HL-60 (cell line): ENCODE measurements at regions not wholly inside any gene's neighbourhood (a gene's known extent, or its start where the extent isn't known, plus 50 kb on each side); places are given as distances from the start of the nearest gene placed in this dataset.

Experiments used
- DNase-seq, 2 experiments: peaks; one replicate each; pipeline ENCODE4 v3.0.0-alpha.2; 2010 to 2020; ENCODE audit warnings: low read depth in 1 of 2, low spot score in 1 of 2
- H3K27ac ChIP-seq: fragments of 250-450 bp; sonication (Bioruptor Pico); replicated peaks from 2 replicates; pipeline ENCODE4 v1.5.1; 2020; ENCODE audit warnings: mild to moderate bottlenecking, moderate library complexity
- H3K27me3 ChIP-seq: fragments of 250-450 bp; sonication (Bioruptor Pico); 2 replicates; pipeline ENCODE4 v1.5.1; 2021; ENCODE audit warnings: mild to moderate bottlenecking, moderate library complexity; ENCODE audit not compliant: insufficient read depth, poor library complexity, severe bottlenecking
- H3K4me3 ChIP-seq: replicated peaks from 2 replicates; pipeline ENCODE4 v1.5.1; 2011; ENCODE audit warnings: mild to moderate bottlenecking, control low read depth, low read length; ENCODE audit not compliant: insufficient read depth
- GABPA ChIP-seq: IDR thresholded peaks from 2 replicates; pipeline ENCODE4 v1.6.1; 2012; ENCODE audit warnings: low read depth
- POLR2AphosphoS5 ChIP-seq: IDR thresholded peaks from 2 replicates; pipeline ENCODE4 v1.6.1; 2012; ENCODE audit warnings: low read depth
- SPI1 ChIP-seq: IDR thresholded peaks from 2 replicates; pipeline ENCODE4 v1.6.1; 2012; ENCODE audit warnings: low read depth, mild to moderate bottlenecking, borderline replicate concordance
- TF ChIP-seq, protein P1 (sequence below): IDR thresholded peaks from 2 replicates; pipeline ENCODE4 v1.6.1; 2012; ENCODE audit warnings: low read depth; ENCODE audit not compliant: insufficient replicate concordance
- TF ChIP-seq, protein P2 (sequence below): IDR thresholded peaks from one replicate; pipeline ENCODE4 v1.5.1; 2011; ENCODE audit warnings: low read length, control low read depth, inconsistent platforms; ENCODE audit not compliant: insufficient read depth

DNA sequence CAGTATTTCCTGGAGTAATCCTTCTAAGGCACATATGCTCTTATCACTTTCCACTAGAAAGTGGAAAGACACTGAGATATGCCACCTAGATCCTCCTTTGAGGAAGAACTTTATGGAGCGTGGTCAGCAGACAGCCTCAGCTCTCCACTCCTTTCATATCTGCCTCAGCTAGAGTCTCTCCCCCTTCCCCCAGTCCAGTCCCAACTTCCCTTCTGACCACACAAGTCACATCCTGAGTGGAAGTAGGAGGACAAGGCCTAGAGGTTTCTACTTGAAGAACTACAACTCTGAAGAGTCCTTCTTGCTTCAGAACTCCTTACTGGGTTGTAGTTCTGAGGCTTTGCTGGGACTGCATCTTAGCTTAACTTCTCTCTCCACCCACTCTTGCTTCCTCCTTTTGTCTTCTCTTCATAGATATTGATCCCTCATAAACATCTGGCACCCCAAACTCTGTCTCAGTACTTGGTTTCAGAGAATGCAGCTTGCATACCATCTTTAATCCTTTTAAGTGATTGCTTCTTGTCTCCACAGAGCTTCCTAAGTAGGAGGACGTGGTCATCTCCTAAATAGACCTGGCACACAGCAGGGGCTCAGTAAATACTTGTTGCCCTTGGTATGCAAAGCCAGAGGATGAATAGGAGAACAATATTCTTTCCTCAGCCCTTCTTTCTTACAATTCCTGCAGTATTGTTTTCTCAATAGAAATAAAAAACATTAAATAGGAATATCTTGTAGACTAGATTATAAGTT is 109.6 kb downstream of the OXSM start:
- Histone ChIP-seq H3K27me3 (peaks cover 2% of the 10 kb centered on the region), H3K27ac (no peak overlapping the region), H3K4me3 (no peak overlapping the region)
- DNase-seq: no peak
- TF ChIP-seq, protein P1, sequence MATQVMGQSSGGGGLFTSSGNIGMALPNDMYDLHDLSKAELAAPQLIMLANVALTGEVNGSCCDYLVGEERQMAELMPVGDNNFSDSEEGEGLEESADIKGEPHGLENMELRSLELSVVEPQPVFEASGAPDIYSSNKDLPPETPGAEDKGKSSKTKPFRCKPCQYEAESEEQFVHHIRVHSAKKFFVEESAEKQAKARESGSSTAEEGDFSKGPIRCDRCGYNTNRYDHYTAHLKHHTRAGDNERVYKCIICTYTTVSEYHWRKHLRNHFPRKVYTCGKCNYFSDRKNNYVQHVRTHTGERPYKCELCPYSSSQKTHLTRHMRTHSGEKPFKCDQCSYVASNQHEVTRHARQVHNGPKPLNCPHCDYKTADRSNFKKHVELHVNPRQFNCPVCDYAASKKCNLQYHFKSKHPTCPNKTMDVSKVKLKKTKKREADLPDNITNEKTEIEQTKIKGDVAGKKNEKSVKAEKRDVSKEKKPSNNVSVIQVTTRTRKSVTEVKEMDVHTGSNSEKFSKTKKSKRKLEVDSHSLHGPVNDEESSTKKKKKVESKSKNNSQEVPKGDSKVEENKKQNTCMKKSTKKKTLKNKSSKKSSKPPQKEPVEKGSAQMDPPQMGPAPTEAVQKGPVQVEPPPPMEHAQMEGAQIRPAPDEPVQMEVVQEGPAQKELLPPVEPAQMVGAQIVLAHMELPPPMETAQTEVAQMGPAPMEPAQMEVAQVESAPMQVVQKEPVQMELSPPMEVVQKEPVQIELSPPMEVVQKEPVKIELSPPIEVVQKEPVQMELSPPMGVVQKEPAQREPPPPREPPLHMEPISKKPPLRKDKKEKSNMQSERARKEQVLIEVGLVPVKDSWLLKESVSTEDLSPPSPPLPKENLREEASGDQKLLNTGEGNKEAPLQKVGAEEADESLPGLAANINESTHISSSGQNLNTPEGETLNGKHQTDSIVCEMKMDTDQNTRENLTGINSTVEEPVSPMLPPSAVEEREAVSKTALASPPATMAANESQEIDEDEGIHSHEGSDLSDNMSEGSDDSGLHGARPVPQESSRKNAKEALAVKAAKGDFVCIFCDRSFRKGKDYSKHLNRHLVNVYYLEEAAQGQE: no peak
- TF ChIP-seq POLR2AphosphoS5 (no peak), SPI1 (no peak), GABPA (no peak)
- TF ChIP-seq, protein P2, sequence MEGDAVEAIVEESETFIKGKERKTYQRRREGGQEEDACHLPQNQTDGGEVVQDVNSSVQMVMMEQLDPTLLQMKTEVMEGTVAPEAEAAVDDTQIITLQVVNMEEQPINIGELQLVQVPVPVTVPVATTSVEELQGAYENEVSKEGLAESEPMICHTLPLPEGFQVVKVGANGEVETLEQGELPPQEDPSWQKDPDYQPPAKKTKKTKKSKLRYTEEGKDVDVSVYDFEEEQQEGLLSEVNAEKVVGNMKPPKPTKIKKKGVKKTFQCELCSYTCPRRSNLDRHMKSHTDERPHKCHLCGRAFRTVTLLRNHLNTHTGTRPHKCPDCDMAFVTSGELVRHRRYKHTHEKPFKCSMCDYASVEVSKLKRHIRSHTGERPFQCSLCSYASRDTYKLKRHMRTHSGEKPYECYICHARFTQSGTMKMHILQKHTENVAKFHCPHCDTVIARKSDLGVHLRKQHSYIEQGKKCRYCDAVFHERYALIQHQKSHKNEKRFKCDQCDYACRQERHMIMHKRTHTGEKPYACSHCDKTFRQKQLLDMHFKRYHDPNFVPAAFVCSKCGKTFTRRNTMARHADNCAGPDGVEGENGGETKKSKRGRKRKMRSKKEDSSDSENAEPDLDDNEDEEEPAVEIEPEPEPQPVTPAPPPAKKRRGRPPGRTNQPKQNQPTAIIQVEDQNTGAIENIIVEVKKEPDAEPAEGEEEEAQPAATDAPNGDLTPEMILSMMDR: no peak

DNA sequence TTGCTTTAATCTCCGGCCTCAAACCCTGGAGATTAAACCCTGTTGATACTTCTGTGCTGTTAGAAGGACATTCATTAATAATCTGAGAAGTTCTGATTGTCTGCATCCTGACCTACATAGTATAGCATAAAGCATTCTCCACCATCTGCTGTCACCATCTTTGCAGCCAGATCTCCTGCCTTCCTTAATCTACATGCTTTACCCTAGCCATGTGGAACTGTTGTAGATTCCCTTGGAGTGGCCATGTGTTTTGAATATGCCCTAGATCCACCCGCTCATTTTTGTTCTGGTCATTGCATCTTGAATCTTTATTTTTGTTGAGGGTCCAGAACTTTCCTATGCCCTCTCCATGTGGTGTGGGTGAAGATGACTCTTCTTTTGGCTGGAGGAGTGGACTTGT is 110.3 kb downstream of the OXSM start:
- H3K4me3 ChIP-seq: no peak overlapping the region
- DNase-seq: no peak
- TF ChIP-seq, protein P2: no peak
- TF ChIP-seq GABPA (no peak), SPI1 (no peak), POLR2AphosphoS5 (no peak)
- TF ChIP-seq, protein P1: no peak
- peaks cover 4% of the 10 kb centered on the region for H3K27me3 ChIP-seq
- no peak overlapping the region for H3K27ac ChIP-seq

DNA sequence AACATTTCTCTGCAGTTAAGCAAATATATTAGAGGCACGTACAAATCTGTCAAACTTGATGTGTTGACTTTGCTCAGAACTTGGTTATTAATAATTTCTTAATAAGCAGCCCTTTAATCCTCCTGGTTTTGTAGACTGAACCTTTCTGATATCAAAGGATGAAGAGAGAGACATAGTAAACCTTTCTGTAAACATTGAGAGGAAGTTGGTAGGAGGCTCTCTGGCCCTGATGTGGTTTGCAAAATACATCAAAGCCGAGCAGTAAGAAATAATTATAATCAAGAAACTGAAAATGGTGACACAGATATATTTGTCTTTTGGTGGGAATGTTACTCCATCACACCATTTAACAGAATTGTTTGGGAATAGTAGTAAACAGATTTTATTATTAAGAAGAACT is 111.9 kb downstream of the OXSM start:
- no peak for DNase-seq
- H3K27ac ChIP-seq: no peak overlapping the region
- TF ChIP-seq, protein P1: no peak
- TF ChIP-seq, protein P2: no peak
- TF ChIP-seq POLR2AphosphoS5 (no peak), SPI1 (no peak), GABPA (no peak)
- no peak overlapping the region for H3K4me3 ChIP-seq
- H3K27me3 ChIP-seq: peaks cover 4% of the 10 kb centered on the region
